Stimulated activated CD8-positive, alpha-beta memory T cell treated with anti-CD3 and anti-CD28 coated beads, Interleukin-7, amount 100 ng/mL, for 1 hour (primary cell): ENCODE measurements at regions not wholly inside any gene's neighbourhood (a gene's known extent, or its start where the extent isn't known, plus 50 kb on each side); places are given as distances from the start of the nearest gene placed in this dataset.

Experiments used
- DNase-seq, 2 donors: peaks; one replicate each; pipeline ENCODE4 v3.0.0-alpha.2; 2020; ENCODE audit warnings: low read depth in 2 of 2

DNA sequence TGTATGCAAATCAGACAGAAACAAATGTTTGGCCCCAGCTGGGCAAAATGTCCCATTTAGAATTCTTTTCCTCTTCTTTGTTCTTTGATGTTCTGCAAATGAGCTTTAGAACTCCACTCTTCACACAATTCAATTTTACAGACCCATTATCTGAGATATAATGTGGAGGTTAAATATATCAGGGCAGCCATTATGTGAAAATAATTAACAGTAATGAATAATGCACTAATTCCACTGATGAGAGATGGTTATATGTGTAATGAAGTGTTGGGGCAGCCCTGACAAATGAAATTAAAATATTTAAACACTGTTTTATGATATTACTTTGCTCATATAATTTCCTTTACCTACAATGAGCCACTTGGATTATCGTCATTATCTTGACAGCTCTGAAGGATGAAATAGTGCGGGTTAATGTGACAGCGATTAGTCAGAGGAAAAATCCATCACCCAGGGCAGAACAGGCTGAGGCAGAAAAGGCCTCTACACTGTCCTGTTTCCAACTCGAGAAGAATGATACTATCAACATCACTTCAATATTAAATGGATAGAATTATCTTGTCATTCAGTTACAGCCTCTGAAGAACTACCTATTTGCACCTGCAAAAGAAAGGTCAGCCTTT, 321.1 kb downstream of the RBM26 start:
- no peak for DNase-seq

DNA sequence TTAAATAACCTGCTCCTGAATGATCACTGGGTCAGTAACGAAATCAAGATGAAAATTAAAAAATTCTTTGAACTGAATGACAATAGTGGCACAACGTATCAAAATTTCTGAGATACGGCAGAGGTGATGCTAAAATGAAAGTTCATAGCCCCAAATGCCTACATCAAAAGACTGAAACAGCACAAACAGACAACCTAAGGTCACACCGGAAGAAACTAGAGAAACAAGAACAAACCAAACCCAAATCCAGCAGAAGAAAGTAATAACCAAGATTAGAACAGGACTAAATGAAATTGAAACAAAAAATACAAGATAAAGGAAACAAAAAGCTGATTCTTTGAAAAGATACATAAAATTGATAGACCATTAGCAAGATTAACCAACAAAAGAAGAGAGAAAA, 324.1 kb downstream of the RBM26 start:
- DNase-seq, result no peak

DNA sequence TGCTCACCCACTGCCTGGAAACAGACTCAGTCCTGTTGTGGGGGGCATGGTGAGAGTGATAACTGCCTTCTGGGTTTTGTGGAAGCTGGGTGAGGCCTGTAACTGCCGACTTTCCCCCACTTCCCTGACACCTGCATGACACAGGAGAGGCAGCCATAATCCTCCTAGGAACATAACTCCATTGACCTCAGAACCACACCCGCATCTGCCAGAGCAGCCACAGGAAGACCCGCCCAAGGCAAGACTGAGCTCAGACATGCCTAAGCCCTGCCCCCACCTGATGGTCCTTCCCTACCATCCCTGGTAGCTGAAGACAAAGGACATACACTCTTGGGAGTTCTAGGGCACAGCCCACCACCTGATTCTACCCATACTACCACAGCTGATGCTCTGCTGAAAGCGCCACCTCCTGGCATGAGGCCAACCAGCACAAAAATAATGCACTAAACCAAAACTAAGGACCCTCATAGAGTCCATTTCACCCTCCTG, 326.7 kb downstream of the RBM26 start:
- no peak for DNase-seq

DNA sequence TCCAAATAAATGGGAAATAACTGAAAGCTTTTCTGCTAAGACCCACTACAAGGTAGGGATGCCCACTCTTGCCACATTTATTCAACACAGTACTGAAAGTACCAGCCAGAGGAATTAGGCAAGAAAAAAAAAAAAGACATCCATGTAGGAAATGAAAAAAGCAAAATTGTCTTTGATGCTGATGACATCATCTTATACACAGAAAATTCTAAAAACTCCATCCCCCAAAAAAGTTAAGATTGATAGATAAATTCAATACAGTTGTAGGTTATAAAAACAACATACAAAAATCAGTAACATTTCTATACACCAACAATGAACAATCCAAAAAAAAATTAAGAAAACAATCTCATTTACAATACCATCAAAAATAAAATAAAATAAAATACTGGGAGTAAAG, 330.4 kb downstream of the RBM26 start:
- no peak for DNase-seq

DNA sequence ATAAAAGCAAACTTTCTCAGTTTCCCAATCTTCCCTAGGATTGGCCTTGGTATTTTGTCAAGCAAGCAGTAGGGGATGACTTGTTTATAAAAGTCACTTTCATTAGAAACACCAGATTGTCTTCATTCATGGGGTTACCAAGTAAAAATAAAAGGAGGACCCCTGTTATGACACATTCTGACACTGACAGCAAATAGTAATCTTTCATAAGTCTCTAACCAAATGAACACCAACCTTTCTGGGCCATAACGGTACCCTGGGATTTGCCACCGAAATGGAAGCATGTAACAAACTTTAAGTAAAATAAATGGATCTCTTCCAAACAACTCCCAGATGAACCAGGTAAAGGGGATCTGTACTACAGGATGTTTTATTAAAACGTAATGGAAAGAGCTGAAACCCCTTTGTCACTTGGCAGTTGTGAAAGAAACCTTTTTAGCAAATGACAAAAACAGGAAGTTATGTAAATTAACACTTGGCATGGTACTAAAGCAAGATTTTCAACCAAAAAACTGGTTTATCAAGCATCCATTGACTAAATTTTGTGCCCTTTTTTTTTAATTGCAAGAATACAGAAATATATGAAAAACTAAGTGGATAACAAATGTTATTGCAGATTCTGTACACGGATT, 335.6 kb downstream of the RBM26 start:
- no peak for DNase-seq

DNA sequence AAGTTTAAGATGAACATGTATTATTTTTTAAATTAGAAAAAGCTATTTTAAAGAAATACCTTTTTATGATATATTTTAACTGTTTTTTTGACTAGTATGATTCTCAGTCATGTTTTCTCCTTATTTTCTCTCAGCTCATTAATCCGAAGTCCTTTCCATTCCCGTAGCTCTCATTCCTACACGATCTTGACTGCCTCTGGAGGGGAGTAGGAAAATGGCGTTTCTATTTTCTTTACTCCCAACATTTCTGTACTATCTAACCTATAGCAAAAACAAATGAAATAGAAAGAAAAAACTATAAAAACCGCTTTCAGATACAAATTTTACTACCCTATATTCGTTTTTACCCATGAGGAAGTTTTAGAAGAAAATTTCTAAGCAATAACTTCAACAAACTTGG, 343.8 kb downstream of the RBM26 start:
- DNase-seq, result no peak

DNA sequence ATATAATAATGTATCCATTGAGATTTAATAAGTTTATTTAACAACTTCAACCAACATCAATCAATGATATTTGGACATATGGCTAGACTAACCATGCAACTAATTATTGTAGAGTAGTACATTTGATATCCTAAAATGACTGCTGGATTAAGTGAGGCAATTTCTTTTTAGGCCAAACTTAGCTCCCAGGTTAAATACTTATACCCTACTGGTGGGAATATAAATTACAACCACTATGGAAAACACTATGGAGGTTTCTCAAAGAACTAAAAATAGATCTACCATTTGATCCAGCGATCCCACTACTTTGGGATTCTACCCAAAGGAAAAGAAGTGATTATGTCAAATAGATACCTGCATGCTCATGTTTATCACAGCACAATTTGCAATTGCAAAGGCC, 345.8 kb downstream of the RBM26 start:
- no peak for DNase-seq

DNA sequence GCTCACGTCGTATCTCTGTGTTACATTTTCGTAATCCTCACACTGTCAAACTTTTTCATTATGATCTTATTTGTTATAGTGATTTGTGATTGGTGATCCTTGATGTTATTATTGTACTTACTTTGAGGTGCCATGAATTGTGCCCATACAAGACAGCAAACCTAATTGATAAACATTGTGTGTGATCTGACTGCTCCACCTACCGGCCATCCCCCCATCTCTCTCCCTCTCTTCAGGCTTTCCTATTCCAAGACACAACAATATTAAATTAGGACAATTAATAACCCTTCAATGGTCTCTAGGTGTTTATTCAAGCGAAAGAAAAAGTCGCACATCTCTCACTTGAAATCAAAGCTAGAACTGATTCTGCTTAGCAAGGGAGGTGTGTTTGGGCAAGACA, 349.3 kb downstream of the RBM26 start:
- DNase-seq, result no peak

DNA sequence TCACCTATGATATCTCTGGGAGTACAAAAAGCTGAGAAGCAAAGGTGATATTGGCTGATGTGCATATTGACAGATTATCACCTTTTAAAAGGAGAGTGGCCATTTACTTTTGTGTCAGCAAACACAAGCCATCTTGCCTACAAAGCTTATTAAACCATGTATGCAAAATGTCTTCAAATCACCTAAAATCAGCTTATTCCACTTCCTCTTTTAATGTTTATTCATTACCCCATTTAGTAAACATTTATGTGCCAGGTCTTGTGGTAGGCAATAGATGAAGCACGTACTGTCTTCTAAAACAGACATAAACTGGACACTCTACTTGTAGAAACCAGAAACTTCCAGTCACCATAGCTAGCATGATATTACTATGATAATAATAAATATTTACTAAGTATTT, 354.6 kb downstream of the RBM26 start:
- DNase-seq, result no peak

DNA sequence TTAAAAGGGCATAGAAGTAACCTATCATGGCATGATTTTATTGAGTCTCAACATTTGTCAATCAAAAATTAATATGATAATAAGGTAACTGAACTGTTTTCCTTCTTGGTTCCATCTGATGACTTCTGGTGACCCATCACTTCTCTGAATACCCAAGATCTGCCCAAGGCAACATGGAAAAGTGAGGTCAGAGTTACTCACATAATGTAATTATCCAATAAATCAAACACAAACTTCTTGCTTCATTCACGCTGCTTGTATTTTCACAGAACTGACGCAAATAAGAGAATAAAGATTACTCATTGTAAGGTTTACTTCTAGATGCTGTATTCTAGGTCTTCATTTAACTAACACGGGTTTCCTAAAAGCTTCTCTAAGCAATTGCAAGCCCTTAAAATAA, 361.6 kb downstream of the RBM26 start:
- DNase-seq, result no peak

DNA sequence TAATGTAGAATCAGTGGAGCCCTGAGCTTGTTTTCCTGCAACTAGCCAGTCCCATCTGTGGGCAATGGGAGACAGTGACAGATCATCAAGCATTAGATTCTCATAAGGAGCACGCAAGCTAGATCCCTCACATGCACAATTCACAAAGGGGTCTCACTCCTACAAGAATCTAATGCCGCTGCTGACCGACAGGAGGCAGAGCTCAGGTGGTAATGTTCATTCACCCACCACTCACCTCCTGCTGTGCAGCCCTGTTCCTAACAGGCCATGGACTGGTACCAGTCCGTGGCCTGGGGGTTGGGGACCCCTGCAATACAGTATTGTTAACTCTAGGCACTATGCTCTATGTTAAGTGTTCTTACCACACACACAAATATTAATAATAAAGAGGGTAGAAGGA, 362.8 kb downstream of the RBM26 start:
- no peak for DNase-seq

DNA sequence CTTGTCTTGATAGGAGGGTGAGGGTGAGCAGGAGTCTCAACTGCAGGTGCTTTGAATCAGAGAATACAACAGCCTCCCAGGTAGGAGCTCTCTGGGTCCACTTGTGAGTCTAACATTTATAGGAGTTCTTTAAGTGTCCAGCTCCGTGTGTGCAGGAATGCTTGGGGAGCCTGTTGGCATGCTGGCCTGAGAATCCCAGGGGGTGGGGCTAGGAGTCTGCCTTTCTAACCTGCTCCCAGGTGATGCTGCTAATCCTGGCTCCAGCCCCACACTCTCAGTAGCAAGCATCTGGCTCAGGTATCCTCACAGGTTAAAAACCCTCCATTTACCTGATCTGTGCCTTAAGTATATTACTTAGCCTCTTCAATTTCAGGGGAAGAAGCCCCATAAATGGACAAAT, 368.9 kb downstream of the RBM26 start:
- no peak for DNase-seq

DNA sequence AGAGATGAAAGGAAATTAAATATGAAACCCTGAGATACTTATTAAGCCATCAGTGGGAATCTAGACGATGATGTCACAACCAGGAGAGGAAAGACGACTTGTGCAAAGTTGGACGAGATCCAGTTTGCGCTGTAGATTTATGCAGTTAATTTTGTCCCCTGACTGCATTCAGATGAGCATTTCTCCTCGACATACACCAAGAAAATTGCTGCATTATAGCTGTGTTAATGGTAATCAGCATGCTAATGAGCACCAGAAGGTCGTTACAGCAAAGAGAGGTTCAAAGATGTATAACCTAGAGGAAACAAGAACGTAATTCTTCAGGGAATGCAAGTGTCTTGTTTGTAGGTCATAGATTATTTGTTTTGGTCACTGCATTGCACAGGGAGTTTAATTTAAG, 371.7 kb downstream of the RBM26 start:
- DNase-seq, result no peak

DNA sequence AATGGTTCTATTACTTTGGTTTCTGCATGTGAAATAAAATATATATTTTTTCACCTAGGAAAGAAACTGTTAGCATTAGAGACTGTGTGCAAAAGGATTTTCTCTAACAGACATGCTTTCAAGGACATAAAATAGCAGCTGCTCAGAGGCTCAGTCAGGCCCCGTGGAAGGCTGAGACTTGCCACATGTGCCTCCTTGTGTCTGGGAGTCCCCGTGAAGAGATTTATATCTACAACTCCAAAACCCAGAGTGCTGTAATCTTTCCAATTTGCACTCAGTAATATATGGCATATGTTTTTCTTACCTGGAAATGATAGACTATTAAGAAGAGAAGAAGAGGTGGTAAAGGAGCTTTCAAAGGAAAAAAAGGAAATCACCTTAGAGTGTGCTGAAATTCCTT, 371.6 kb upstream of the OBI1 start:
- no peak for DNase-seq

DNA sequence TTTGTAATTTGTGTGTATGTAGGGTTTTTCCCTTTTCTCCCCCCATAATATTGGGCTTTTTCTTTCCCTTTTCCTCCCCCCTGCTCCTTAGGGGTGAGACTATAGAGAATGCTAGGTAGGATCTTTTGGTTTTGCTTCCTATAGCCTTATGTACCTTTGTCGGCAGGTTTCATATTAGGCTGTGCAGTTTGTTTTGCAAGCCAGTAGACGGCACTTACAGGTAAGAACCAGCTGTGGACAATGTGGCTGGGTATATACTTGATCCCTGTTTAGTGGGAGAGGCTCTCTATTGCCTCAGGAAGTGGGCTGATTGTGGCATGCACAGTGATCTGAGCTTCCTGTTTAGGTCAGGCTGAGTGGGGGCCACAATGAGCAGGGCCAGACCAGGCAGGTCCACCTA, 359.2 kb upstream of the OBI1 start:
- DNase-seq, result no peak

DNA sequence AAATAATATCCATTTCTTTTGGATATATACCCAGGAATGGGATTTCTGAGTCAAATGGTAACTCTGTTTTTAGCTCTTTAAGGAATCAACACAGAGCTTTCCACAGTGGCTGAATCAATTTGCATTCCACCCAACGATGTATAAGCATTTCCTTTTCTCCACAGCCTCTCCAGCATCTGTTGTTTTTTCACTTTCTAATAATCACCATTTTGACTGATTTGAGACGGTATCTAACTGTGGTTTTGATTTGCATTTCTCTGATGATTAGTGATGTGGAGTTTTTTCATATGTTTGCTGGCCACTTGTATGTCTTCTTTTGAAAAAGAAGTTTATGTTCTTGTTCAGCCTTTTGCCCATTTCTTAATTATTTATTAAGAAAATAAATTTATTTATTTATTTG, 352.2 kb upstream of the OBI1 start:
- no peak for DNase-seq

DNA sequence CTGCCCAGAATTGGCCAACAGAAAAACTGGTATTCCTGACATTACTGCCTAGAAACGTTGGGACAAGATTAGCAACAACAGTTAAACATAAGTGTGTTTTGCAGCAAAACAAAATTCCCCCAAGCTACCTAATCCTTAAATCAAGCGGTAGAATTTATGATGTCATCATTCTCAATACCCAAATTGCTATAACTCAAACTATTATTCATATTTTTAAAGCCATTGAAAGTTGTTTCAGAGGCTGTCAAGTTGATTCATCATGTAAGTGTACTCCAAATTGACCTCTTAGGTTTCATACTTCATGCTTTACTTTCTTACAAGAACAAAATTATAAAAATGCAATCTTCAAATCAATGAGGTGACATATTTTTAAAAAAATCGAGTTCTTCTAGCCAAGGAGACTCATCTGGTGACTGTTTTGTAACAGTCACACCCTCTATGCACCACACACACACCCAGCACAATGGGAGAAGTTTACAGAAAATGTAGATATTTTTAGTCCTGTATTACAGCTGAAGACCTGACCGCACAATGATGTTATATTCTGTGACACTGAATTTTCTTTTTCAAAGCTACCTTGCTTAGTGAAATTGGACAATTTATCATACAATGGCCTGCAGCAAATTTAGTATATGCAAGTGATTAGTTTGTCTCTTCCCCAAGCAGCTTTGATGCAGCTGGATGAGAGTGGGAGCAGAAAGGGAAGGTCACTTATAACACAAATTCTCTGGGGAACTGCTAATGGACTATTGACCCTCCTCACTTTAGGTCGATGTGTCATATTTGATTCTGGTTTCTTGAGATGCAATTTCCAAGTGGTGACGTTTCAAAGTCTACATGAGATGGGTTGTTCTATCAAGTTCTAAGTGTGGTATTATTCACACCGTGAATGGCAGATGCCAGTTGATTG, 345.3 kb upstream of the OBI1 start:
- no peak for DNase-seq

DNA sequence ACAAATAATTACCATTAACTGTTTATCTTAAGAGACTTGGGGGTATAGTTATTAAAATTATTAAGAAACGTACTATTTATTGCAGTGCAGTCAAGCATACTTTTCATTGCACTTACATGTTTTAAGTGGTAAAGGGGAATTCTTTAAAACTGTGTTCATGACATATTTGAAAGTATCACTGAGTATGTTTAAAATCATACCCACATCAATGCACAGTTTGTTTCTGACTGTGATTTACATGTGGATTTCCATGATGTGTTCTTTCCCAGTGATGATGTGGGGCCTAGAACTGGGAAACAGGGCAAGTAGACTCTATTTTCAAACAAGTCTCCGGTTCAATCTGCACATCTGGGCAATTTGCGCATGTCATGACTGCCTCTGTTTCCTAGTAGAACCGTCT, 340.5 kb upstream of the OBI1 start:
- no peak for DNase-seq

DNA sequence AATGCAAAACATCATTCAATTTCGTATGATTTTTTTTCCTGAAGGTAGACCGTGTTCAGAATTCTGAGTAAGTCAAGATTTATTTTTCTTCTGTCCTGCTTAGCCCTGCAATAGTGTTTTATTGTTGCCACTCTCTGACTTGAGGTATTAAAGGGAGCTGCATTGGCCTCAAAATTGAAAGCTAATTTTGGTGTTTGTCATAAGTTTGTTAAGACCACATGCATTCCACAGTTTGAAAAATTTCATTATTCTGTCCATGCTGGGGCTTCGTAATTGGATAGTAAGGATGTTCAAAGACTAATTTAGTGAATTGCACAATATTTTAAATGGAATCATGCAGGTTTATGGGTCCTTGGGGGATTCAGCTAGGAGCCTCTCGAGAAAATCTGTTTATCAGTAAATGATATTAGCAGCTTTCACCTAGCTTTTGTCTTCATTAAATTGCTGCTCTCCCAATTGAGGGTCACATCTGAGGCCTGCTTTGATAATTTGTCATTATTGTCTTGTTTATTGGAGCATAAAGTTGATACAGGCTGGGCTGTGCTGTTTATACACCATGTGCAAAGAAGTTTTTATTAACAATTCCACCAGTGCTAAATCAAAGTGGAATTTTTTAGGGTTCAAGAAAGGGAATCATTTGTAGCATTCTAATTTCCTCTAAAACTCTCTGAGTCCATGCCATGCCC, 339.8 kb upstream of the OBI1 start:
- DNase-seq, result no peak

DNA sequence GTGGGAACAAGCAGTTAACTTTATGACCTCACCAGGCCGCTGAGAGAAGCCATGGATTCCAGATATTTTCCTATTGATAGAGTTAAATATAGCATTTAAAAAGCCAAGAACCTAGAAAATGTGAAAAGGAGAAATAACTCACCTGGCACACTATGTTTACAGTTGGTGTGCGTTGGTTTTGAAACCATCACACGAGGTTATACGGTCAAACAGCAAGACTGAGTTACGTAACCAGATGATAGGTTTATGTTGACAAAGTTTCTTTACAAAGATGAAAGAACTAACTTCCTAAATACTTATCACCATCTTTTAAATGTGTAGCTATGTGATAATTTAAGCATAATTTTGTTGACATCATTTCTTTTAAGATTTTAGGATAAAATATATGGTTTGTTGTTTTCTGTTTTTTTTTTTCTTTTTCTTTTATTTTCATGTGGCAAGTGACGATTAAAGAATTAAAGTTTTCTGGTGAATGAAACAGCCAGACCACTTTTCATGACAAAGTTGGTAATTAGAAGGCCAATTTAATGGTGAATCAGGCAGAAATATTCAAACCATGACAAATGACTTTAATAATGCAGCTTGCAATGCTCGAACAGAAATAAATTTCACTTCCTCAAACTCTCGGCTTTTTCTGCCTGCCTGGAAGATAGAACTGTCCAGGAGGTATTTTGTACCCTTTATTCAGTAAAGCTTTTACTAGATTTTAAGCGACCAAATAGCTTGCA, 339.1 kb upstream of the OBI1 start:
- DNase-seq, result no peak

DNA sequence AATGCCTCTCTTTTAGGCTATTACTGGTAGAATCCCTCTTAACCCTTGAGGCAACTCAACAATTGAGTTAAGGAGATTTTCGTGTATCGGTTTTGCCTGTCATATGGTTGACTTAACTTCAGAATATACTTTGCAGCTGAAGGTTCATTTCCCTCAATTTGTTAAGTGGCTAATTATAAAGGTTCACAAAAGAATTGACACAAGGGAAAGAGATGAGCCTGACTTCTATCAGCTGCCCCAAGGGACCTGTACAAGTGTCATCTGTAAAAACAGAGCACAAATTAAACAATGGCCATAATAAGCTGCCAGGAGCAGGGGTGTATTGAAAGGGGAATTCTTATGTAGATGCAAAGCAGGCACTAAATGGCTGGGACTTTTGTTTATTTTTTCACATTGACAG, 334.8 kb upstream of the OBI1 start:
- no peak for DNase-seq

DNA sequence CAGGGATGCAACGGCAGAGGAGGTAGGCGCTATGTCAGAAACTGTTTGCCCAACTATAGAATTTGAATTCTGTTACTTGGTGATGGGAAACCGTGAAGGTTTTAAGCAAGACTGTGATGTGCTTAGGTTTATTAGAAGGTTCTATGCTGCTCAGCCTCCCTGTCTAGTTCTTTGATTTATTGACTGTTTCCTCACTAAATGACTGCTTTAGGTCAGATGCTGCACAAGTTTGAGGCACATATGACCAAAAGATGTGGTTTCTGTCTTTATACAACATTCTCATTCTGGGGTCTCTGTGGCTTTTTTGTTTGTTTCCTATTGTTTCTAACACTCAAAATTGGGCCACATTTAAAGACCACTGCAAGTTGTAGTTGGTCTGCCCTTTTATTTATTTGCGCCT, 323.0 kb upstream of the OBI1 start:
- DNase-seq, result no peak
